Ovary (tissue), 7 donors: ENCODE measurements at regions not wholly inside any gene's neighbourhood (a gene's known extent, or its start where the extent isn't known, plus 50 kb on each side); places are given as distances from the start of the nearest gene placed in this dataset.
A peak's percentile ranks its signal among the peaks of the same experiment; 100 is the strongest.
"Not testable (repeated sequence)": the region's sequence is repeated elsewhere in the genome, so short reads cannot be mapped to it uniquely, and the experiment has no call there.

Source experiments
- DNase-seq, 5 donors: peaks; one replicate each; pipeline ENCODE4 v3.0.0-alpha.2; 2019 to 2020
- H3K27ac ChIP-seq, 2 donors: fragments of 200-600 bp; one replicate each; pipeline versions ENCODE4 v1.5.1 to v1.8.0; 2019 to 2022
- H3K27me3 ChIP-seq: fragments of 200-600 bp; one replicate; pipeline ENCODE4 v1.8.0; 2022
- H3K36me3 ChIP-seq: fragments of 200-600 bp; sonication (generic); one replicate; pipeline ENCODE4 v1.5.1; 2019
- H3K4me1 ChIP-seq: one replicate; pipeline ENCODE4 v1.8.1; 2013; ENCODE audit warnings: mild to moderate bottlenecking, moderate library complexity; ENCODE audit not compliant: insufficient read depth
- H3K4me3 ChIP-seq: fragments of 200-600 bp; sonication (generic); one replicate; pipeline ENCODE4 v1.5.1; 2017
- H3K9me3 ChIP-seq, 2 donors: fragments of 200-600 bp in 1 of 2; sonication (generic) in 1 of 2; one replicate each; pipeline versions ENCODE4 v1.5.1 to v1.8.1; 2013 to 2019; ENCODE audit warnings: mild to moderate bottlenecking in 1 of 2, moderate library complexity in 1 of 2
- CTCF ChIP-seq, 3 donors: fragments of 450-650 bp in 2 of 3; fragments of 200-600 bp in 1 of 3; IDR thresholded peaks; one replicate each; pipeline versions ENCODE4 v1.5.1 to v1.8.0; 2016 to 2022; ENCODE audit warnings: antibody characterized with exemption in 3 of 3, mild to moderate bottlenecking in 1 of 3
- EP300 ChIP-seq: sonication (generic); formaldehyde crosslinking; IDR thresholded peaks from one replicate; pipeline ENCODE4 v1.6.1; 2017; ENCODE audit warnings: antibody characterized with exemption
- POLR2A ChIP-seq: fragments of 450-650 bp; IDR thresholded peaks from one replicate; pipeline ENCODE4 v1.6.1; 2017; ENCODE audit warnings: antibody characterized with exemption, mild to moderate bottlenecking, moderate library complexity
- whole genome bisulfite sequencing, 3 donors: extraction: QIAGEN DNeasy Blood & Tissue Kit in 1 of 3; methylation state at CpG; one replicate each; pipeline versions ENCODE4 v1.1.5 to v1.1.7; 2013 to 2017; 5-methylcytosine and 5-hydroxymethylcytosine counted together
- intact Hi-C, 4 donors: fragments of 100-400 bp; cut with DNase I; formaldehyde crosslinking; loops; one replicate each; pipeline versions ENCODE4 v1.11.0 to v1.15.1; 2022 to 2023
- donor health status: DM: no; HTN: no; CAD: no; lungs with moderate emphysema.
- donor health status: DM: no; HTN: no; CAD: no.
- donor health status: Bipolar disorder and iron deficiency.
- donor health status: DM: no; HTN: no; CAD: no.
- donor health status: DM: yes; HTN: yes; CAD: no.

DNA sequence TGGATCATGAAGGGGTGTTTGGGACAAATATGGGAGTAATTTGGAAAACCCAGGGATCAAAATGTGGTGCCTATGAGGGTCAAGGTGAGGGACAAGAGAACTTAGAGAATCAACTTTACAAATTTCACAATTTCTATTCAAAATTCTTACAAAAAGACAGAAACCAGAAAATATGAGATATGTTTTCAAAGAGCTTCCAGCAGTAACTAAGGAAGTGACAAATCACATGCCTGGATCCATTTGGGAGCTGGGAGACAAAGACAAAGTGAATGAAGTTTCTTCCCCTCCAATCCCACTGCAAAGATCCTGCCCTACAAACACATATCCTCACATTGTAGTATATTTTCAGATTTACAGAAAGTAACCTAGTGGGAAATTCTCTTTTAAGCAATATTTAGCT, 235.0 kb upstream of the VLDLR start:
- TF ChIP-seq CTCF (IDR thresholded peaks at IDR 0.05) (no peak), EP300 (no peak), POLR2A (no peak)
- peak overlapping the region in 1 of 2 donors; percentile 52 for H3K27ac ChIP-seq
- no peak for DNase-seq

DNA sequence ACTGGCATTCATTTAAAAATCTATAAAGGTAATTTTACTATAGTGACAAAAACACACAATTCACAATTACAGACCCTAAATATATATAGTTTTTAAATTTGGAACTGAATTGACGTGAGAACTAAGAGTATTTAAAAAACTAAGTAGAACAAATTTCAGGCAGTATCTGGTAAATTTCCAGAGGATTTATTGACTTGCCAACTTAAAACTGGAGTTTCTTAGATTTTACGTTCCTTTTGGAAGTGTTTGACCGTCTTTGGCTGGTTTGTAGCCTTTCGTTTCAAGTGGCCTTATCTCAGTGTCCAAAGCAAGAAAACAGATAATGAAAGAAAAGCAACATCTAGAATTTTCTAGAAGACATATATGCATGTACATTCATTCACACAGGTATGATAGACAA, 234.4 kb upstream of the VLDLR start:
- Histone ChIP-seq H3K36me3 (no peaks in the 10 kb centered on the region), H3K27me3 (no peaks in the 10 kb centered on the region), H3K4me3 (no peak overlapping the region), H3K9me3 (no peaks in the 10 kb centered on the region), H3K27ac (peak overlapping the region in 1 of 2 donors; percentile 52), H3K4me1 (peaks cover 1% of the 10 kb centered on the region)
- whole genome bisulfite sequencing, 3 donors = 39 to 54% (median 46%) methylated on average over 4 of the region's 4 CpGs
- intact Hi-C loops = no loop called here
- TF ChIP-seq POLR2A = no peak
- no peak for TF ChIP-seq EP300
- TF ChIP-seq CTCF (IDR thresholded peaks at IDR 0.05) = no peak
- DNase-seq = no peak

More for the DNA sequence above, 235.0 kb upstream of the VLDLR start:
- H3K36me3 ChIP-seq = no peaks in the 10 kb centered on the region
- intact Hi-C loops = no loop called here
- H3K4me1 ChIP-seq = peaks cover 1% of the 10 kb centered on the region
- H3K9me3 ChIP-seq = no peaks in the 10 kb centered on the region
- H3K27me3 ChIP-seq = no peaks in the 10 kb centered on the region
- H3K4me3 ChIP-seq = no peak overlapping the region

DNA sequence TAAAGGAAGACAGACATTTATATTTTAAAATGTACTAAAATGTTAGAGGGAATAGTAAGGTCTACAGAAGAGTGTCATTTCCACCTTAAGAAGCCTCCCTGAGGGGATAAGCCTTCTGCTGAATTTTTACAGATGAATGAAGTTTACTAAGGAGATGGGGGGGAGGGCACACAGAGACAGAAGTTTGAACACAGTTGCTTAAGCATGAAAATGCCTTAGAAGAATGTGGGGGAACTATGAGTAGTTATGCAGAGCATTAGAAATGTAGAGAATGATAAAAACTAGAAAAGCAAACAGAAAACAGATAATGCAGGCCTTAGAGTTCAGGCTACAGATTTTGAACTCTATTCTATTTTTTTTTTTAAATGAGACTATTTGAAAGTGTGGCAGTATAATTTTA, 232.2 kb upstream of the VLDLR start:
- H3K9me3 ChIP-seq = no peaks in the 10 kb centered on the region
- peaks cover 1% of the 10 kb centered on the region for H3K4me1 ChIP-seq
- intact Hi-C loops = no loop called here
- no peaks in the 10 kb centered on the region for H3K27me3 ChIP-seq
- no peak overlapping the region for H3K27ac ChIP-seq
- no peak overlapping the region for H3K4me3 ChIP-seq
- H3K36me3 ChIP-seq = no peaks in the 10 kb centered on the region
- no peak for TF ChIP-seq POLR2A
- TF ChIP-seq CTCF (IDR thresholded peaks at IDR 0.05) = no peak
- no peak for TF ChIP-seq EP300
- DNase-seq = no peak

- H3K9me3 ChIP-seq = no peaks in the 10 kb centered on the region
- DNase-seq = no peak
- WGBS, 3 donors = 80 to 88% (median 85%) methylated on average over 4 of the region's 4 CpGs
- intact Hi-C loops = no loop called here
- H3K27ac ChIP-seq = no peak overlapping the region
- no peak overlapping the region for H3K4me3 ChIP-seq
- no peaks in the 10 kb centered on the region for H3K36me3 ChIP-seq
- H3K27me3 ChIP-seq = no peaks in the 10 kb centered on the region
- TF ChIP-seq CTCF (IDR thresholded peaks at IDR 0.05) (no peak), POLR2A (no peak), EP300 (no peak)
- peaks cover 1% of the 10 kb centered on the region for H3K4me1 ChIP-seq
Measured at GRCh38 chr9:2390028-2390427, 231.6 kb upstream of the VLDLR start.

GRCh38 chr9:2391509-2392132, 230.0 kb upstream of the VLDLR start:
- H3K4me3 ChIP-seq, H3K36me3 ChIP-seq, DNase-seq, H3K27ac ChIP-seq, H3K27me3 ChIP-seq, H3K4me1 ChIP-seq, intact Hi-C loops, H3K9me3 ChIP-seq: not testable (repeated sequence)

DNA sequence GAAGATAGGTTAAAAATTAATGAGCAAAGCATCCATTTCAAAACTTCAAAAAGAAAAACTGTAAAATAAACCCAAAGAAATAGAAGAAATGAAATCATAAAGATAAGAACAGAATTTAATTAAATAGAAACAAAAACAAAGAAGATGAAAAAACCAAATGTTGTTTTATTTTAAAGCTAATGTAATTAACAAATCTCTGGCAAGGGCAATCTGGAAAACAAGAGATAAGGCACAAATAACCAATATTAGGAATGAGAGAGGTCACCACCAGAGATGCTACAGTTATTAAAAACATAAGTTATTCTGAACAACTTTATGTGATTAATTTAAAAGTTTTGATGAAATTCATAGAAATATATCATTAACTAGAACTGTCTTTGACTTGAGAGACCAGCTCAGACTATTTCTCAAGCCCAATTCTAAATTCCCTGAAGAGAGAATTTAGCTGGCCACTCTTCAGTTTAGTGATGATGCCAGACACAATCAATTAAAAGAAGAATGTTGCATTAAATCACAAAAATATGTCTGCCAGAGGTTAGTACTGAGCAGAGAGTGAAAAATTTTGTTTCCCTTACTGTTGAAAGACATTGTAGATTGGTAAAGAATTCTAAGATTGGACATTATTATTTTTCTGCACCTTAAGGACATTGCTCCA, 227.4 kb upstream of the VLDLR start:
- H3K4me1 ChIP-seq, H3K27ac ChIP-seq, H3K9me3 ChIP-seq, H3K27me3 ChIP-seq, H3K36me3 ChIP-seq, intact Hi-C loops, DNase-seq, H3K4me3 ChIP-seq: not testable (repeated sequence)
